H1 (cell line): ENCODE measurements at regions not wholly inside any gene's neighbourhood (a gene's known extent, or its start where the extent isn't known, plus 50 kb on each side); places are given as distances from the start of the nearest gene placed in this dataset.
"Not testable (repeated sequence)": the region's sequence is repeated elsewhere in the genome, so short reads cannot be mapped to it uniquely, and the experiment has no call there.

ENCODE experiments used
- CTCF ChIA-PET: fragments of 300-600 bp; sonication (Branson Sonifier 250); formaldehyde crosslinking; loops from one replicate; lab custom pipeline; 2021; ENCODE audit not compliant: partially characterized antibody; lab: Charles Lee
- POLR2A ChIA-PET: fragments of 300-600 bp; sonication (Branson Sonifier 250); formaldehyde crosslinking; loops from one replicate; lab custom pipeline; 2021; ENCODE audit warnings: inconsistent platforms; ENCODE audit not compliant: partially characterized antibody; lab: Charles Lee
- DNase-seq, 2 experiments: peaks; one replicate each; pipeline versions ENCODE4 v3.0.0 to v3.0.0-alpha.2; 2010 to 2022; ENCODE audit warnings: low spot score in 2 of 2, low read depth in 1 of 2, mixed read lengths in 1 of 2
- FAIRE-seq: peaks from 2 replicates; lab custom pipeline; 2011; peaks lifted over from hg19 to GRCh38; lab: Jason Lieb, UNC
- H2AFZ ChIP-seq: 2 replicates; pipeline ENCODE4 v1.8.1; 2012; ENCODE audit warnings: low read length, inconsistent platforms
- H2AK5ac ChIP-seq: 2 replicates; pipeline ENCODE4 v1.6.1; 2013; ENCODE audit warnings: low read depth, low read length
- H2BK120ac ChIP-seq: replicated peaks from 2 replicates; pipeline ENCODE3; 2013; ENCODE audit warnings: low read depth, low read length, inconsistent platforms
- H2BK12ac ChIP-seq: 2 replicates; pipeline ENCODE4 v1.6.1; 2013; ENCODE audit warnings: low read depth, low read length
- H2BK15ac ChIP-seq: 2 replicates; pipeline ENCODE4 v1.6.1; 2013; ENCODE audit warnings: low read length
- H2BK20ac ChIP-seq: 2 replicates; pipeline ENCODE4 v1.6.1; 2013; ENCODE audit warnings: low read length
- H2BK5ac ChIP-seq: 2 replicates; pipeline ENCODE4 v1.6.1; 2013; ENCODE audit warnings: low read depth, low read length
- H3K14ac ChIP-seq: 2 replicates; pipeline ENCODE4 v1.6.1; 2013; ENCODE audit warnings: inconsistent platforms; ENCODE audit not compliant: insufficient read length
- H3K18ac ChIP-seq: 2 replicates; pipeline ENCODE4 v1.6.1; 2013; ENCODE audit warnings: low read length; ENCODE audit errors: extremely low read depth
- H3K23ac ChIP-seq: 2 replicates; pipeline ENCODE4 v1.6.1; 2013; ENCODE audit warnings: inconsistent platforms; ENCODE audit not compliant: insufficient read length
- H3K23me2 ChIP-seq: 2 replicates; pipeline ENCODE4 v1.6.1; 2013; ENCODE audit warnings: low read depth, low read length
- H3K27ac ChIP-seq: 2 replicates; pipeline ENCODE4 v1.6.1; 2011; ENCODE audit warnings: low read depth, low read length, inconsistent platforms
- H3K27me3 ChIP-seq, 4 experiments: replicated peaks in 1 of 4; 1 replicate in 1 of 4; 2 replicates in 3 of 4; pipeline versions ENCODE4 v1.6.1 to v1.8.1; 2011 to 2013; ENCODE audit warnings: low read length in 3 of 4, mild to moderate bottlenecking in 3 of 4, inconsistent platforms in 2 of 4, mixed read lengths in 2 of 4, moderate library complexity in 1 of 4; ENCODE audit not compliant: control insufficient read depth in 3 of 4, insufficient read depth in 3 of 4; ENCODE audit errors: extremely low read depth in 1 of 4
- H3K36me3 ChIP-seq, 4 experiments: 2 replicates each; pipeline versions ENCODE4 v1.6.1 to v1.8.1; 2011 to 2013; ENCODE audit warnings: mild to moderate bottlenecking in 4 of 4, low read length in 3 of 4, moderate library complexity in 2 of 4, control low read depth in 1 of 4, inconsistent platforms in 1 of 4; ENCODE audit not compliant: insufficient read depth in 4 of 4, control insufficient read depth in 2 of 4
- H3K4ac ChIP-seq: replicated peaks from 2 replicates; pipeline ENCODE3; 2013; ENCODE audit warnings: low read length, low read depth, mixed read lengths, inconsistent platforms; ENCODE audit not compliant: insufficient read length
- H3K4me1 ChIP-seq, 4 experiments: replicated peaks in 1 of 4; 1 replicate in 1 of 4; 2 replicates in 3 of 4; pipeline versions ENCODE4 v1.6.1 to v1.8.1; 2011 to 2013; ENCODE audit warnings: low read length in 3 of 4, inconsistent platforms in 2 of 4, mixed read lengths in 1 of 4; ENCODE audit not compliant: insufficient read depth in 4 of 4, control insufficient read depth in 3 of 4
- H3K4me2 ChIP-seq, 2 experiments: 2 replicates each; pipeline versions ENCODE4 v1.6.1 to v1.8.1; 2011 to 2013; ENCODE audit warnings: low read depth in 2 of 2, low read length in 2 of 2, control low read depth in 1 of 2, inconsistent platforms in 1 of 2, mild to moderate bottlenecking in 1 of 2; ENCODE audit not compliant: insufficient read depth in 1 of 2
- H3K4me3 ChIP-seq, 4 experiments: fragments of 200-600, 300-600 bp in 1 of 4; sonication (generic), shearing (Covaris generic), sonication (Bioruptor Twin) in 1 of 4; 2 replicates each; pipeline versions ENCODE4 v1.5.1 to v1.8.1; 2011 to 2016; ENCODE audit warnings: low read length in 4 of 4, low read depth in 3 of 4, control low read depth in 2 of 4, inconsistent platforms in 2 of 4, mild to moderate bottlenecking in 2 of 4, mixed read lengths in 1 of 4, moderate library complexity in 1 of 4; ENCODE audit not compliant: insufficient read depth in 2 of 4; ENCODE audit errors: extremely low read depth in 1 of 4
- H3K56ac ChIP-seq: replicated peaks from 2 replicates; pipeline ENCODE3; 2013; ENCODE audit warnings: low read depth, mild to moderate bottlenecking, mixed read lengths, low read length, inconsistent platforms; ENCODE audit not compliant: insufficient read length
- H3K79me1 ChIP-seq: 2 replicates; pipeline ENCODE4 v1.6.1; 2013; ENCODE audit warnings: low read depth, low read length, control low read depth
- H3K79me2 ChIP-seq, 2 experiments: 2 replicates each; pipeline versions ENCODE4 v1.6.1 to v1.8.1; 2012 to 2013; ENCODE audit warnings: low read length in 2 of 2, mild to moderate bottlenecking in 2 of 2, inconsistent platforms in 1 of 2; ENCODE audit not compliant: insufficient read depth in 2 of 2, control insufficient read depth in 1 of 2
- H3K9ac ChIP-seq, 4 experiments: replicated peaks in 1 of 4; 1 replicate in 1 of 4; 2 replicates in 3 of 4; pipeline versions ENCODE4 v1.6.1 to v1.8.1; 2011 to 2013; ENCODE audit warnings: low read depth in 3 of 4, low read length in 3 of 4, control low read depth in 2 of 4, mild to moderate bottlenecking in 2 of 4, moderate library complexity in 2 of 4, inconsistent platforms in 1 of 4; ENCODE audit errors: extremely low read depth in 1 of 4
- H3K9me3 ChIP-seq, 2 experiments: 2 replicates each; pipeline versions ENCODE4 v1.6.1 to v1.8.1; 2012 to 2013; ENCODE audit warnings: mild to moderate bottlenecking in 2 of 2, moderate library complexity in 2 of 2, control low read depth in 1 of 2, inconsistent platforms in 1 of 2, low read depth in 1 of 2, low read length in 1 of 2, mixed read lengths in 1 of 2; ENCODE audit not compliant: insufficient read depth in 2 of 2
- H4K20me1 ChIP-seq, 2 experiments: replicated peaks in 1 of 2; 2 replicates each; pipeline versions ENCODE3 to v1.8.1; 2011 to 2013; ENCODE audit warnings: inconsistent platforms in 2 of 2, low read length in 2 of 2, mild to moderate bottlenecking in 1 of 2; ENCODE audit not compliant: insufficient read depth in 2 of 2, control insufficient read depth in 1 of 2
- H4K5ac ChIP-seq: 2 replicates; pipeline ENCODE4 v1.6.1; 2013; ENCODE audit warnings: low read length, low read depth, mixed read lengths, inconsistent platforms; ENCODE audit not compliant: insufficient read length
- H4K8ac ChIP-seq: 2 replicates; pipeline ENCODE4 v1.8.0; 2013; ENCODE audit warnings: mild to moderate bottlenecking, moderate library complexity, low read length, inconsistent platforms; ENCODE audit not compliant: insufficient read depth; ENCODE audit errors: extremely low read depth
- H4K91ac ChIP-seq: replicated peaks from 2 replicates; pipeline ENCODE3; 2013; ENCODE audit warnings: low read length, mixed read lengths, inconsistent platforms; ENCODE audit not compliant: insufficient read length
- RNF2 ChIP-seq: fragments of 200-900, 300-1000 bp; sonication (generic); IDR thresholded peaks from 2 replicates; pipeline ENCODE4 v1.7.1; 2016; ENCODE audit warnings: borderline replicate concordance, low read depth, mild to moderate bottlenecking, antibody characterized with exemption, low read length; ENCODE audit not compliant: poor library complexity, severe bottlenecking; ENCODE audit errors: missing control alignments

GRCh38 chr3:75329476-75330097, 334.5 kb upstream of the FRG2C start (continued):
- no peak for TF ChIP-seq RNF2

- not testable (repeated sequence) for H3K79me2 ChIP-seq, FAIRE-seq, H2BK5ac ChIP-seq
Measured at GRCh38 chr3:75330446-75330845, 333.7 kb upstream of the FRG2C start.

More at GRCh38 chr3:75330446-75330845, 333.7 kb upstream of the FRG2C start:
- CTCF ChIA-PET, result interaction anchor here (0.6 to 1.5 kb wide), 9 partner anchors 11 to 140 kb away, joined by 3 to 5 read pairs (median 3); no protein-coding TSS in a partner anchor
- H3K27me3 ChIP-seq, H3K79me1 ChIP-seq, H2BK20ac ChIP-seq, H3K36me3 ChIP-seq, H2BK120ac ChIP-seq, H3K4me1 ChIP-seq, H3K27ac ChIP-seq, H3K4ac ChIP-seq, H3K23me2 ChIP-seq, H3K4me3 ChIP-seq, H3K18ac ChIP-seq, DNase-seq, H2BK12ac ChIP-seq, H3K9me3 ChIP-seq, H4K5ac ChIP-seq, H3K56ac ChIP-seq, H3K14ac ChIP-seq, H3K9ac ChIP-seq, H2BK15ac ChIP-seq, H4K8ac ChIP-seq, H3K4me2 ChIP-seq, H4K20me1 ChIP-seq, H4K91ac ChIP-seq, H3K23ac ChIP-seq, H2AK5ac ChIP-seq, H2AFZ ChIP-seq: not testable (repeated sequence)
- POLR2A ChIA-PET, result interaction anchor here (0.8 kb wide), 1 partner anchor 10 kb away, joined by 4 read pairs; no protein-coding TSS in a partner anchor
